A549 (cell line): ENCODE measurements at regions not wholly inside any gene's neighbourhood (a gene's known extent, or its start where the extent isn't known, plus 50 kb on each side); places are given as distances from the start of the nearest gene placed in this dataset.

Experiments used
- HOXA7 ChIP-seq: fragments of 250-450 bp; sonication (Bioruptor Pico); IDR thresholded peaks from 2 replicates; pipeline ENCODE4 v1.5.0; 2020; ENCODE audit warnings: mild to moderate bottlenecking, moderate library complexity
- MYC ChIP-seq: IDR thresholded peaks from 2 replicates; pipeline ENCODE4 v1.6.1; 2012; ENCODE audit warnings: mild to moderate bottlenecking, inconsistent platforms, low read length, improper control_type of control experiment, borderline replicate concordance
- RCOR1 ChIP-seq: fragments of 150-350 bp; IDR thresholded peaks from 2 replicates; pipeline ENCODE4 v1.6.1; 2014; ENCODE audit warnings: antibody characterized with exemption, low read length, low read depth
- SMC3 ChIP-seq: fragments of >200 bp; sonication (Bioruptor Twin); formaldehyde crosslinking; IDR thresholded peaks from 3 replicates; pipeline ENCODE4 v1.6.1; 2018; ENCODE audit warnings: inconsistent platforms
- ZNF302 ChIP-seq: fragments of 250-450 bp; sonication (Bioruptor Pico); IDR thresholded peaks from 2 replicates; pipeline ENCODE4 v1.9.0; 2021; ENCODE audit warnings: inconsistent platforms, mild to moderate bottlenecking, moderate library complexity
- TF ChIP-seq, protein P1 (sequence below): fragments of 200-600 bp; sonication (generic); IDR thresholded peaks from 2 replicates; pipeline ENCODE4 v1.6.1; 2016; ENCODE audit warnings: antibody characterized with exemption, mild to moderate bottlenecking, moderate library complexity
- TF ChIP-seq, protein P2 (sequence below): fragments of >200 bp; sonication (Bioruptor Twin); formaldehyde crosslinking; IDR thresholded peaks from 3 replicates; pipeline ENCODE4 v1.5.1; 2016

DNA sequence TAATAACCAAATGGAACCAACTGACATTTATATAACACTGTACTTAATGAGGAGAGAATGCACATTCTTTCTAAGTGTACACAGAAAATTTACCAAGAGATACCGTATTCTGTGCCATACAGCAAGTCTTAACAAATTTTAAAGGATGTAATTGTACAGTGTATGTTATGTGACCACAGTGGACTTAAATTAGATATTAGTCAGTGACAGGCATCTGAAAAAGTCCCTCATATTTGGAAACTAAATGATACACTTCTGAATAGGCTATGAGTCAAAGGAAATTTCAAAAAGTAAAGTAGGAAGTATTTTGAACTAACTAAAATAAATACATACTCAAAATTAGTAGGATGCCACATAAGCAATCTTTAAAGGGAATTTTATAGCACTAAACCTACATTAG, 59.6 kb upstream of the P3H2 start:
- TF ChIP-seq SMC3 (no peak), MYC (no peak), RCOR1 (no peak), HOXA7 (CRISPR knock-in tag) (no peak), ZNF302 (CRISPR knock-in tag) (no peak)
- TF ChIP-seq, protein P1, sequence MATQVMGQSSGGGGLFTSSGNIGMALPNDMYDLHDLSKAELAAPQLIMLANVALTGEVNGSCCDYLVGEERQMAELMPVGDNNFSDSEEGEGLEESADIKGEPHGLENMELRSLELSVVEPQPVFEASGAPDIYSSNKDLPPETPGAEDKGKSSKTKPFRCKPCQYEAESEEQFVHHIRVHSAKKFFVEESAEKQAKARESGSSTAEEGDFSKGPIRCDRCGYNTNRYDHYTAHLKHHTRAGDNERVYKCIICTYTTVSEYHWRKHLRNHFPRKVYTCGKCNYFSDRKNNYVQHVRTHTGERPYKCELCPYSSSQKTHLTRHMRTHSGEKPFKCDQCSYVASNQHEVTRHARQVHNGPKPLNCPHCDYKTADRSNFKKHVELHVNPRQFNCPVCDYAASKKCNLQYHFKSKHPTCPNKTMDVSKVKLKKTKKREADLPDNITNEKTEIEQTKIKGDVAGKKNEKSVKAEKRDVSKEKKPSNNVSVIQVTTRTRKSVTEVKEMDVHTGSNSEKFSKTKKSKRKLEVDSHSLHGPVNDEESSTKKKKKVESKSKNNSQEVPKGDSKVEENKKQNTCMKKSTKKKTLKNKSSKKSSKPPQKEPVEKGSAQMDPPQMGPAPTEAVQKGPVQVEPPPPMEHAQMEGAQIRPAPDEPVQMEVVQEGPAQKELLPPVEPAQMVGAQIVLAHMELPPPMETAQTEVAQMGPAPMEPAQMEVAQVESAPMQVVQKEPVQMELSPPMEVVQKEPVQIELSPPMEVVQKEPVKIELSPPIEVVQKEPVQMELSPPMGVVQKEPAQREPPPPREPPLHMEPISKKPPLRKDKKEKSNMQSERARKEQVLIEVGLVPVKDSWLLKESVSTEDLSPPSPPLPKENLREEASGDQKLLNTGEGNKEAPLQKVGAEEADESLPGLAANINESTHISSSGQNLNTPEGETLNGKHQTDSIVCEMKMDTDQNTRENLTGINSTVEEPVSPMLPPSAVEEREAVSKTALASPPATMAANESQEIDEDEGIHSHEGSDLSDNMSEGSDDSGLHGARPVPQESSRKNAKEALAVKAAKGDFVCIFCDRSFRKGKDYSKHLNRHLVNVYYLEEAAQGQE = no peak
- TF ChIP-seq, protein P2, sequence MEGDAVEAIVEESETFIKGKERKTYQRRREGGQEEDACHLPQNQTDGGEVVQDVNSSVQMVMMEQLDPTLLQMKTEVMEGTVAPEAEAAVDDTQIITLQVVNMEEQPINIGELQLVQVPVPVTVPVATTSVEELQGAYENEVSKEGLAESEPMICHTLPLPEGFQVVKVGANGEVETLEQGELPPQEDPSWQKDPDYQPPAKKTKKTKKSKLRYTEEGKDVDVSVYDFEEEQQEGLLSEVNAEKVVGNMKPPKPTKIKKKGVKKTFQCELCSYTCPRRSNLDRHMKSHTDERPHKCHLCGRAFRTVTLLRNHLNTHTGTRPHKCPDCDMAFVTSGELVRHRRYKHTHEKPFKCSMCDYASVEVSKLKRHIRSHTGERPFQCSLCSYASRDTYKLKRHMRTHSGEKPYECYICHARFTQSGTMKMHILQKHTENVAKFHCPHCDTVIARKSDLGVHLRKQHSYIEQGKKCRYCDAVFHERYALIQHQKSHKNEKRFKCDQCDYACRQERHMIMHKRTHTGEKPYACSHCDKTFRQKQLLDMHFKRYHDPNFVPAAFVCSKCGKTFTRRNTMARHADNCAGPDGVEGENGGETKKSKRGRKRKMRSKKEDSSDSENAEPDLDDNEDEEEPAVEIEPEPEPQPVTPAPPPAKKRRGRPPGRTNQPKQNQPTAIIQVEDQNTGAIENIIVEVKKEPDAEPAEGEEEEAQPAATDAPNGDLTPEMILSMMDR = no peak
